Thoracic aorta (tissue), 2 donors: ENCODE measurements at regions not wholly inside any gene's neighbourhood (a gene's known extent, or its start where the extent isn't known, plus 50 kb on each side); places are given as distances from the start of the nearest gene placed in this dataset.

ENCODE experiments used
- ATAC-seq: fragments of 150-250 bp; one replicate; pipeline ENCODE4 v1.8.0; 2017; ENCODE audit warnings: low read depth; ENCODE audit not compliant: insufficient number of reproducible peaks, low FRiP score
- DNase-seq: peaks from one replicate; pipeline ENCODE4 v3.0.0-alpha.2; 2020; ENCODE audit warnings: low spot score
- H3K27ac ChIP-seq, 2 donors: fragments of 200-600 bp; sonication (generic); 1 replicate in 1 of 2; 2 replicates in 1 of 2; pipeline ENCODE4 v1.5.1; 2016; ENCODE audit warnings: mild to moderate bottlenecking in 2 of 2, moderate library complexity in 2 of 2
- H3K27me3 ChIP-seq: fragments of 200-600 bp; sonication (generic); replicated peaks from 2 replicates; pipeline ENCODE4 v1.6.0; 2016; ENCODE audit warnings: mild to moderate bottlenecking; ENCODE audit not compliant: insufficient read depth
- H3K36me3 ChIP-seq: fragments of 200-600 bp; sonication (generic); one replicate; pipeline ENCODE4 v1.5.1; 2016
- H3K4me1 ChIP-seq, 2 donors: fragments of 200-600 bp; sonication (generic); 1 replicate in 1 of 2; 2 replicates in 1 of 2; pipeline versions ENCODE4 v1.5.1 to v1.6.0; 2016; ENCODE audit warnings: low read depth in 2 of 2, mild to moderate bottlenecking in 1 of 2; ENCODE audit not compliant: control insufficient read depth in 1 of 2
- H3K4me3 ChIP-seq: fragments of 200-600 bp; sonication (generic); 2 replicates; pipeline ENCODE4 v1.5.1; 2016; ENCODE audit warnings: mild to moderate bottlenecking
- H3K9me3 ChIP-seq: fragments of 200-600 bp; sonication (generic); 2 replicates; pipeline ENCODE4 v1.5.1; 2016
- CTCF ChIP-seq: fragments of 200-600 bp; sonication (generic); IDR thresholded peaks from one replicate; pipeline ENCODE4 v1.5.1; 2019; ENCODE audit warnings: antibody characterized with exemption

GRCh38 chr20:48015141-48015910 is 230.0 kb upstream of the SULF2 start:
- ATAC-seq, result no peak
- peaks cover 5% of the 10 kb centered on the region for H3K9me3 ChIP-seq

GRCh38 chr20:48012401-48012974 is 227.2 kb upstream of the SULF2 start:
- Histone ChIP-seq H3K27ac (no peak overlapping the region), H3K4me1 (no peaks in the 10 kb centered on the region), H3K36me3 (no peaks in the 10 kb centered on the region), H3K9me3 (peaks cover 5% of the 10 kb centered on the region), H3K27me3 (no peaks in the 10 kb centered on the region), H3K4me3 (no peak overlapping the region)
- no peak for ATAC-seq
- no peak for DNase-seq
- no peak for TF ChIP-seq CTCF

More at GRCh38 chr20:48015141-48015910, 230.0 kb upstream of the SULF2 start:
- no peak overlapping the region for H3K4me3 ChIP-seq
- no peaks in the 10 kb centered on the region for H3K27me3 ChIP-seq
- DNase-seq, result no peak
- no peak overlapping the region for H3K27ac ChIP-seq
- no peaks in the 10 kb centered on the region for H3K36me3 ChIP-seq
- H3K4me1 ChIP-seq, result no peaks in the 10 kb centered on the region
- no peak for TF ChIP-seq CTCF

- no peak for ATAC-seq
- no peak overlapping the region for H3K27ac ChIP-seq
- H3K36me3 ChIP-seq, result no peaks in the 10 kb centered on the region
- H3K4me1 ChIP-seq, result no peaks in the 10 kb centered on the region
- H3K9me3 ChIP-seq, result peaks cover 5% of the 10 kb centered on the region
- no peak for DNase-seq
- H3K4me3 ChIP-seq, result no peak overlapping the region
- H3K27me3 ChIP-seq, result no peaks in the 10 kb centered on the region
- TF ChIP-seq CTCF, result no peak
These were observed 225.7 kb upstream of the SULF2 start for GRCh38 chr20:48011025-48011424.

GRCh38 chr20:48010623-48011022 is 225.3 kb upstream of the SULF2 start:
- Histone ChIP-seq H3K27ac (no peak overlapping the region), H3K27me3 (no peaks in the 10 kb centered on the region), H3K9me3 (peaks cover 5% of the 10 kb centered on the region), H3K4me3 (no peak overlapping the region), H3K4me1 (no peaks in the 10 kb centered on the region), H3K36me3 (no peaks in the 10 kb centered on the region)
- ATAC-seq (no peak), DNase-seq (no peak)
- no peak for TF ChIP-seq CTCF

GRCh38 chr20:48008850-48009515 is 223.7 kb upstream of the SULF2 start:
- H3K36me3 ChIP-seq, result no peaks in the 10 kb centered on the region
- ATAC-seq (no peak), DNase-seq (no peak)
- peaks cover 5% of the 10 kb centered on the region for H3K9me3 ChIP-seq
- no peak for TF ChIP-seq CTCF
- no peak overlapping the region for H3K27ac ChIP-seq
- no peak overlapping the region for H3K4me3 ChIP-seq
- no peaks in the 10 kb centered on the region for H3K27me3 ChIP-seq
- no peaks in the 10 kb centered on the region for H3K4me1 ChIP-seq
